Kidney glomerular epithelial cell (primary cell): ENCODE measurements at regions not wholly inside any gene's neighbourhood (a gene's known extent, or its start where the extent isn't known, plus 50 kb on each side); places are given as distances from the start of the nearest gene placed in this dataset.

Experiments
- DNase-seq: peaks from one replicate; lab custom pipeline; 2025; lab: John Stamatoyannopoulos, UW

DNA sequence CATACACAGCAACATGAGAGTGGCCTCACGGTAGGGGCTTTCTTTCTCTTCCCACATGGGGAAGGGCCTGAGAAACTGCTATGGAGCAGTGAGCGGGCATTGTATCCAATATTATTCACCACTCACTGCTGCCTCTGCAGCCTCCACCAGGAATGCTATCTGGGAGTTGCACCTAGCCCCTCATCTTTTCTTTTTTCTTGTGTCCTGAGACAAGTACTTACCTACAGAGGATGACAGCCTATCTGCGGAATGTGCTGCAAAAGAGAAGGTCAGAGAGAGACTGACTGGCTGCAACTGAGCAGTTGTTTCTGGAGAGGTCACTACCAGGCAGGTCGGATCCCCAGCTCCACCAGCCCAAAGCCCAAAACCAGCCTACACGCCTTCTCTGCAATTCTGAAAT is 52.1 kb upstream of the HTATIP2 start:
- no peak for DNase-seq

DNA sequence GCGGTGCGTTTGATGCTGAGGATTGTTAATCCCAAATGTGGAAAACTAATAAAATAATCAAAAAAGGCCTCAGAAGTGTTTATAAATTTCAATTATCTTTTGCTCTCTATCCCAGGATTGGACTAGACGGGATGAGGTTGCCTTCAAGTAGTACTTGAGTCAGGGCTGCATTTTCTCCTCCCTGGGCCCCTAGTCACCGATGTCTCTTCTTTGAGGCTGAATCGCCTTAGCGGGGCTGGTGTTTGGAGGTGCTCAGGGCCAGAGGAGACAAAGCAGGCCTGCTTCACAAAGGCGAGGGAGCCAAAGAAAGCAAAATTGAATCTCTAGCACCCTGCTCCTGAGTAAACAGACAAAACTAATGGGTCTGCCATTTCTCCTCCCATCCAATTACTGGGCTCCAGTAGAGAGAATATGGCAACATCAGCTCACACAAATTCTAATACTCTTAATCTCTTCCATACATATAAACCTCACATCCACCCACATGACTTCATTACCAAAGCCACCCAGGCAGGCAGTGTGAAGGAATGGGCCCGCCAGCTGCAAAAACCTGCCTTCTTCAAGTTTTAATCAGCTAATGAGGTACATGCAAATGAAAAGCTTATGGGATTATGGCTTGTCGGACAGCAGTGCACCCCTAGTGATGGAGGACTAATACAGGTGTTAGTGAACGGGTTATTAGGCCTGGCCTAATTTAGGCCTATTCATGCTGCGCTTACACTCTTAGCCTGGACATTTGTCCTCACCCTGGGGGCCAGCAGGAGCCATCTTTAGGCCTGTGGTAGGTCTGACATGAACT is 52.7 kb upstream of the HTATIP2 start:
- no peak for DNase-seq

DNA sequence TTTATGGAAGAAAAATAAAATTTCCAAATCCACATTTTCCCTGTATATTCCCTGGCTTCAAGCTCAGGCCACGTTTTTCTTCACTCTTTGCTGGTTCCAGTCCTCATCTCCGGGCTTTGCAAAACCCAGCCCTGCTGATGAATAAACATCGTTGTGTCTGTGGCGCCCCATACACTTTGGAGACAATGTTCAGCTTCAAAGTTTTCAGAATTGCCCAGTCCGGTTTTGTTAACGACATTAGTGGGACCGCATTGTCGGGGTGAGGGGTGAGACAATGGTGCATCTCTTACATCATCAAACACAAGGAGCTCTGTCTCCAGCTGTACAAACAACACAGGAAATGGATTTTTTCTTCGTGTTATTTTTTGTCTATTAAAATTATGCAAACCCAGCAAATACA is 53.4 kb upstream of the HTATIP2 start:
- no peak for DNase-seq

DNA sequence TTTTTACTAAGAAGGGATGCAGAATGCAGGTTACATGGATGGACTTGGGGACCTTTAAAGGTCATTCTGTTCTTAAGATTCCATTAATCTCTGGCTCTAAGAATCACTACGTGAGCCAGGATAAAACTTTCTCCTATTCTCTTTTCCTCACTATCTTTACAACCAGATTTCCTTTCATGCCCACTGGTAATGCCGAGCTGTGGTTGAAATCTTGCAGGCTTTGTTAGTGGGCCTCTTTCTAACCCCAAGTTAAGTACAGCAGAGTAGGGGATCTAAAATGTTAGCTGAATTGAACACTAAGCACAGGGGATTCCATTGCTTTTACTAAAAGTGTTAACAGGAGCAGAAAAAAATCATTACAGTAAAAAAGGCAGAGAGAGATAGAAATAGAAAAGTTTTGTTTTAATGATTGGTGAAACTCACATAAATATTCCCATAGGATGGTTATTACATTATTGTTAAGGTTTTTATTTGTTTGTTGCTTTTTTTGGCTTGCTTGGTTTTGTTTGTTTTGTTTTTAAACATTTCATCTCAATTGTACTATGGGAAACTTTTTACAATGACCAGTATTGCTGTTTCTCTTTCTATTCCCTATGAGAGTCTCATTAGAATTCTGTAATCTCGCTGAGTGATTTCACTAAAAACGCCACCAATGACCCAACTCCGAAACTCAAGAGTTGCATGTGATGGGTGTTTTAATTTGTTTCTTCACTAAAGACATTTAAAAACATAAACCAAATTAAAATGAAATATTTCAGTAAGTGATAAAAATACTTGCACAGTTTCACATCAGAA is 54.1 kb upstream of the HTATIP2 start:
- no peak for DNase-seq

GRCh38 chr11:20308601-20309000 is 54.9 kb upstream of the HTATIP2 start:
- DNase-seq = no peak

- no peak for DNase-seq
Observed at GRCh38 chr11:20303391-20303965, 60.0 kb upstream of the HTATIP2 start.

DNA sequence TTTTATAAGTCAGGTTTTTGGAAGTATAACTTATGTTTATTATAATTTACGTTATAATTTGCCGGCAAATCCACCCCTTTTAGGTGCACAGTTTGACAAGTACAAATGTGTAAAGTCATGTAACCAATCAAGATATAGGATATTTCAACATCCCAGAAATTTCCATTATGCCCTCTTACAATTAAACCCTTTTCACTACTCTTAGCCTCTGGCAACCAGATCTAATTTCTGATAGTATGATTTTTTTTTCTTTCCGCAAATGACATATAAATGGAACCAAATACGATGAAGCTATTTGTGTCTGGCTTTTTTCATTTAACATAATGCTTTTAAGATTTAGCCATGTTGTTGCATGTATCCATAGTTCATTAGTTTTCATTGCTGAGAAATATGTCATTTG is 69.5 kb upstream of the HTATIP2 start:
- DNase-seq = no peak

- no peak for DNase-seq
Observed at GRCh38 chr11:20293531-20293930, 70.0 kb upstream of the HTATIP2 start.

DNA sequence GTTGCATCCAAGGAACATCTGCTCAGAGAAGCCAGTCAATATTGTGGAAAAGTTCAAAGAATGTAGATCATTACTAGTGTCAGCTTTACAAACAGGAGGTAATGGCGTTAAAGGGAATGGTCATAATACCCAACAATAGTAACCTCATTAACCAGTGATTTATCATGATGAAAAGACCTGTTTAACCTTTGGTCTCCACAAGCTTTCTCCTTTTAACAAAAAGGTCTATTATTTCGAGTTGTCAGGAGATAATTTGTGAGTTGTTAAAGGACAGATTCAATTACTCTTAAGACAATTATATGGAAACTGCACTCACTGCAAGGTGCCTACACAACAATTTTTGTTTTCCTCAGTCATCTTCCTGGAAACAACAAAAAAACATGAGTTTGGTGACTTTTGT is 73.8 kb upstream of the HTATIP2 start:
- no peak for DNase-seq

DNA sequence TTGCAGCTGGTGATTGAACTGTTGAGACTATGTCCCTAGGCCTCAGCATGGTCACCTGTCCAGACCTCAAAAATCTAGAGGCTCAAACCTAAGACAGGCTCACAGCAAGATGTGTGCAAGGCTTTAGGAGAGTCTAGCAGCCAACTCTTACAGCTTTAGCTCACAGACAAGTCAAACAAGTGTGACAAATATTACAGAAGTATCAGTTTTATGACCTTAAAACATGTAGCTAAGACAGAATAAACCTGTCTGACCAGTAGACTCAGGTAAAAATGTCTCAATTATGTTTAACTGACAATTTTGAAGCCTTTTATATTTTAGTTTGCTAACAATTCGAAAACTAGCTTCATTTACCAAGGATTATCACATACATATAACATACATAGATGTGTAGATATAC is 80.0 kb upstream of the HTATIP2 start:
- DNase-seq = no peak

- no peak for DNase-seq
Observed at GRCh38 chr11:20278727-20279126, 84.8 kb upstream of the HTATIP2 start.

- no peak for DNase-seq
Observed at GRCh38 chr11:20277014-20277413, 86.5 kb upstream of the HTATIP2 start.

GRCh38 chr11:20275987-20276965 is 87.2 kb upstream of the HTATIP2 start:
- peak; percentile 26 for DNase-seq

- no peak for DNase-seq
Observed at GRCh38 chr11:20274031-20274430, 89.5 kb upstream of the HTATIP2 start.

GRCh38 chr11:20261526-20261925 is 101.3 kb upstream of the DBX1 start:
- no peak for DNase-seq

DNA sequence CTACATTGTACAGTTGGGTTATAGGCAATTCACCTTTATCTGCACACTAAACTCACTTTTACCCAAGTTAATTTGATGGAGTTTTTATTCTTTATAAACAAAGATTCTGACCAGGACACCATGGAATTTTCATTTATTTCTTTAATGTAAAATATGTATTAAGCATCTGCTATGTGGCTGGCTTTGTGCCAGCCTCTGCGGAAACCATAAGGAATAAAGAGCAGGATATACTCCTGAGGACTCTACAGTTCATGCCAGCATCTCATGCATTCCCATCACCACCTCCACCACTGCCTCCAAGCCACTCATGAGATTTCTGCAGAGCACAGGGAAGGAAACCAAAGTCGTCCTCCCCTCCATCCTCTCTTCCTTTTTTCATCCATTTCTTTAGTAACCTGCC is 100.0 kb upstream of the DBX1 start:
- no peak for DNase-seq

- DNase-seq = no peak
Observed at GRCh38 chr11:20259506-20259905, 99.2 kb upstream of the DBX1 start.

DNA sequence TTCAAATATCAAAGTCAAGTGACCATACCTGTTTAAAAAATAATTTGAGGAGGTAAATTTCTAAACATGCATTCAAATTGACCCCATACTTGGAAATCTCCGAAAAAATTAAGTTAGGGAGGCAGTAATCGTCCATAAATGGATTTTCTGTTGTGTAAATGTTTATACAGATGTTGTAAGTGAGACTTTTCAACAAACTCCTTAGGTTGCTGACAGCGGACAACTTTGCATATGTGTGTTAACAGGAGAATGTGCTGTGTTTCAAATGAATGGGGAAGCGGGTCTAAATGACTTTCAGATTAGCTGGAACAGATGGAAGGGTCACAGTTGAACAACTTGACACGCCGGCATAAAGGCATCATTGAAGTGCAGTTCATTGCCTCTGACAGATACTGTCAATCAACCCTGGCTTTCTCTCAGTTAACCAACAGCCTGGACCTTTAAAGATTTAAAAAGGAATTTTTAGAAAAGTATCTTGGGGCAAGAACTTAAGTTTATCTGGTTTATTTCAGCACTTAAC is 98.2 kb upstream of the DBX1 start:
- no peak for DNase-seq

- no peak for DNase-seq
Observed at GRCh38 chr11:20256925-20257324, 96.7 kb upstream of the DBX1 start.

DNA sequence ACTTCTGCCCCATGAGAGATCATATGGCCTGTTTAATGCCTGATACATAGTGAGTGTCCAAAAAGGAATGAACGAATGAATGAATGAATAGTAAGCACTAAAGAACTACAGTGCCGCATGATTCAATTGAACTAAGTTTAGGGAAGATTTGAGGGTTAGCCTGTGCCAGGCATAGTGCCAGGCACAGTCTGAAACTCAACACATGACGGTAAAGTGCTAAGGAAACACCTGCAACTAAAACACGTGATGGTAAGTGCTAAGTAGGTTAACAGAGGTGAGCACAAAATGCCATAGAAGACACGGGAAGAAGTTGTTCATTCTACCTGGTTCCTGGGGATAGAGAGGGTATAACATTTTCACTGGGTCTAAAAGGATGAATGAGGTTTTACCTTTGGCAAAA is 93.5 kb upstream of the DBX1 start:
- DNase-seq = no peak

DNA sequence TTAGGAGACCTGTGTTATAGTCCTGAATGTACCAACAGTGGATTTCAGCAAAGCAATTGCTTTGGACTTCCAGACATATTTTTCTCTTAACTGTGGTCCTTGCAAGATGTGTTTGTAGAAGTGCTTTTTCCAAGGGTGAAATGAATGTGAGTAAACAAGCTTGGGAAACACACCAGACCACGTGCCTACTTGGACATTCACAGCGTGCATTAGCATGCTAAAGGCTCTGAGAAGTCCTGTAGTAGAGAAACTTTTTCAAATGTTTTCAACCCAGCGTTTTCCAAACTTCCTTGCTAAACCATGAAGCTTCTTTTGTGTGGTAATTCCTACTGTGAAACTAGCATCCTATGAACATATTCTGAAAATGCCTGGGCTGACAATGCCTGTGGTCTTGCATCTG is 91.2 kb upstream of the DBX1 start:
- DNase-seq = no peak
